ENCODE measurements at regions not wholly inside any gene's neighbourhood (a gene's known extent, or its start where the extent isn't known, plus 50 kb on each side); places are given as distances from the start of the nearest gene placed in this dataset.

- Histone ChIP-seq H2BK5ac (ENCODE audit: insufficient read length, low read length) (no peak overlapping the region), H3K9me3 (ENCODE audit: control insufficient read depth, low read depth, low read length) (no peaks in the 10 kb centered on the region), H4K20me1 (ENCODE audit: control insufficient read depth, insufficient read depth, insufficient read length) (no peaks in the 10 kb centered on the region), H3K79me2 (ENCODE audit: insufficient read depth, low read length) (no peaks in the 10 kb centered on the region), H3K18ac (ENCODE audit: insufficient read length, low read depth, low read length) (no peak overlapping the region), H2AK5ac (ENCODE audit: insufficient read length, low read length) (no peak overlapping the region), H3K4me2 (ENCODE audit: insufficient read depth, insufficient read length, low read length) (no peak overlapping the region), H2BK15ac (ENCODE audit: low read depth, low read length) (no peak overlapping the region), H3K56ac (ENCODE audit: insufficient read length, low read depth, low read length) (no peak overlapping the region), H3K27ac (ENCODE audit: insufficient read length, low read depth, low read length) (no peak overlapping the region), H2BK12ac (ENCODE audit: insufficient read length, low read depth, low read length) (no peak overlapping the region), H3K79me1 (ENCODE audit: insufficient read depth, low read depth, low read length, poor library complexity, severe bottlenecking) (no peaks in the 10 kb centered on the region), H3K27me3 (ENCODE audit: insufficient read depth, low read length) (no peaks in the 10 kb centered on the region), H2BK120ac (ENCODE audit: low read depth, low read length, poor library complexity, severe bottlenecking) (no peak overlapping the region), H3K23me2 (ENCODE audit: insufficient read length, low read depth, low read length, poor library complexity, severe bottlenecking) (no peaks in the 10 kb centered on the region), H4K8ac (replicated peaks; ENCODE audit: insufficient read length, low read depth, low read length) (no peak overlapping the region), H3T11ph (ENCODE audit: low read length) (no peak overlapping the region), H3K4ac (ENCODE audit: low read depth, low read length) (no peak overlapping the region), H4K5ac (ENCODE audit: insufficient read length, low read depth, low read length) (no peak overlapping the region), H3K23ac (ENCODE audit: insufficient read length, low read depth, low read length) (no peak overlapping the region), H3K4me1 (ENCODE audit: insufficient read depth, low read length) (no peaks in the 10 kb centered on the region), H3K14ac (ENCODE audit: insufficient read depth, low read length) (no peak overlapping the region), H4K91ac (ENCODE audit: insufficient read length, low read depth, low read length) (no peak overlapping the region), H2BK20ac (ENCODE audit: low read depth, low read length, poor library complexity, severe bottlenecking) (no peak overlapping the region), H3K9ac (ENCODE audit: extremely low read depth, insufficient read length, low read length) (no peak overlapping the region), H2AFZ (ENCODE audit: low read length) (no peak overlapping the region)
- WGBS (ENCODE audit: extremely low coverage, insufficient read length, low lambda C conversion rate) = no CpG with 5 or more reads among the region's 6 CpGs
- TF ChIP-seq, protein P1, sequence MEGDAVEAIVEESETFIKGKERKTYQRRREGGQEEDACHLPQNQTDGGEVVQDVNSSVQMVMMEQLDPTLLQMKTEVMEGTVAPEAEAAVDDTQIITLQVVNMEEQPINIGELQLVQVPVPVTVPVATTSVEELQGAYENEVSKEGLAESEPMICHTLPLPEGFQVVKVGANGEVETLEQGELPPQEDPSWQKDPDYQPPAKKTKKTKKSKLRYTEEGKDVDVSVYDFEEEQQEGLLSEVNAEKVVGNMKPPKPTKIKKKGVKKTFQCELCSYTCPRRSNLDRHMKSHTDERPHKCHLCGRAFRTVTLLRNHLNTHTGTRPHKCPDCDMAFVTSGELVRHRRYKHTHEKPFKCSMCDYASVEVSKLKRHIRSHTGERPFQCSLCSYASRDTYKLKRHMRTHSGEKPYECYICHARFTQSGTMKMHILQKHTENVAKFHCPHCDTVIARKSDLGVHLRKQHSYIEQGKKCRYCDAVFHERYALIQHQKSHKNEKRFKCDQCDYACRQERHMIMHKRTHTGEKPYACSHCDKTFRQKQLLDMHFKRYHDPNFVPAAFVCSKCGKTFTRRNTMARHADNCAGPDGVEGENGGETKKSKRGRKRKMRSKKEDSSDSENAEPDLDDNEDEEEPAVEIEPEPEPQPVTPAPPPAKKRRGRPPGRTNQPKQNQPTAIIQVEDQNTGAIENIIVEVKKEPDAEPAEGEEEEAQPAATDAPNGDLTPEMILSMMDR (conservative IDR thresholded peaks at IDR 0.05) = no peak
- Mint-ChIP-seq H3K9me3 (peaks cover 37 to 43% of the 10 kb centered on the region in 2 experiments), H3K36me3 (ENCODE audit: insufficient read depth in 1 of 3, low read depth in 3 of 3) (peaks cover 12 to 30% (median 13%) of the 10 kb centered on the region in 3 experiments), H3K27me3 (ENCODE audit: low read depth) (no peaks in the 10 kb centered on the region), H3K4me1 (no peaks in the 10 kb centered on the region), H3K4me3 (no peak overlapping the region), H3K27ac (0 out of 7 replicates have a peak overlapping the region, but pooled peaks of 1 of the 3 experiments have one; percentile 8)
- no peak for DNase-seq
Observed at GRCh38 chr18:52140986-52141385, 199.0 kb upstream of the DCC start.
